GM21526 (cell line): ENCODE measurements at regions not wholly inside any gene's neighbourhood (a gene's known extent, or its start where the extent isn't known, plus 50 kb on each side); places are given as distances from the start of the nearest gene placed in this dataset.
"Not testable (repeated sequence)": the region's sequence is repeated elsewhere in the genome, so short reads cannot be mapped to it uniquely, and the experiment has no call there.

Source experiments
- ATAC-seq: cut with Tn5 transposase; IDR thresholded peaks from one replicate; pipeline ENCODE4 v1.9.1; 2021; ENCODE audit warnings: moderate library complexity; ENCODE audit not compliant: unreplicated experiment, low FRiP score

- no peak for ATAC-seq
These were observed 131.0 kb upstream of the RORB start for GRCh38 chr9:74366111-74366510.

DNA sequence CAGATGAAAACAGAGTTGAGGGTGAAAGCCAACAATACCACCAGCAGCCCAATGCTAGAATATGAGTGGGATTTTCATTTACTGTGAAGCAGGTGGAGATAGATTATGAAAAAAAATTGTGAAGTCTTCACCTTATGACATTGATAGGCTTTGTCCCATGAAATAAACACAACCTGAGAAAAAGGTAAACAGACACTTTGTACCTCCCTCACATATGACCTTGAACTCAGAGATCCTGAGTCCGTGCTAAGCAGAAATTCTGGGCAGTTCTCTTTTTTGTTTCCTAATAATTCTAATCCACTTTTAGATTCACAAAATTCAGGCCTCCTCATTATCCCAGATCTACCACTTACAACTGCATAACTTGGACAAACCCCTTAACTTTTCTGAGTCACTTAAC lies 127.3 kb upstream of the RORB start:
- ATAC-seq = no peak

DNA sequence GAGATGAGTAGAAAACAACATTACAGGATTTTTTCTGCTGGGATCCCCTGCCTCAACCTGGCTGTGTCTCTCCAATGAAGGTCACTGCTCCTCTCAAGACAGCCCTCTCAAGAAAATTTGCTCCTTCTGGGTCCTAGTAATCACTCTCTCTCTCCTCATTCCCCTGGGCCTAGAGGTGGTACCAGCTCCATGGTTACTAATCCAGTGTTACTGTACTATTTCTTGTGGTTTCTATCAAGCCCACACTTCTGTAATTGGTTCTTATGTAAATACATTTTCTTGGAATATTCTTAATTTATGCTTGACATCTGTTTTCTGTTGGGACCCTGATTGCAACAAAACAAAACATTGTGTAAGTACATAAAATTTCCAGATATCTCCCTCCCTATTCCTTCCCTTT lies 123.8 kb upstream of the RORB start:
- no peak for ATAC-seq

GRCh38 chr9:74379718-74380117 lies 117.4 kb upstream of the RORB start:
- ATAC-seq = peak; percentile 51

DNA sequence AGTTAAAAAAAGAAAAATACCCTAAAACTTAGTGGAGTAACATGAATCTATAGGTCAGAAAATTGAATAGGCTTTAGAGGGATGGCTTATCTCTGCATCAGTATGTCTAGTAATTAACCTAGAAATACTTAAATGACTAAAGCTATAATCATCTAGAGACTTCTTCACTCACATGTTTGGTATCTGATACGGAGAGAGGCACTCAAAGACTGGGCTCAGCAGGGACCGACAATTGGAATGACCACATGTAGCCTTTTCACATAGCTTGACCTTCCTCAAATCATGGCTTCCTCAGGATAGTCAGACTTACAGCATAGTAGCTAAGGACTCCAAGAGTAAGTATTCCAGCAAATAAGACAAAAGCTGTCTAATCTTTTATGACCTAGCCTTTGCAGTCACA lies 105.3 kb upstream of the RORB start:
- ATAC-seq = no peak

GRCh38 chr9:74403581-74403980 lies 93.6 kb upstream of the RORB start:
- no peak for ATAC-seq

DNA sequence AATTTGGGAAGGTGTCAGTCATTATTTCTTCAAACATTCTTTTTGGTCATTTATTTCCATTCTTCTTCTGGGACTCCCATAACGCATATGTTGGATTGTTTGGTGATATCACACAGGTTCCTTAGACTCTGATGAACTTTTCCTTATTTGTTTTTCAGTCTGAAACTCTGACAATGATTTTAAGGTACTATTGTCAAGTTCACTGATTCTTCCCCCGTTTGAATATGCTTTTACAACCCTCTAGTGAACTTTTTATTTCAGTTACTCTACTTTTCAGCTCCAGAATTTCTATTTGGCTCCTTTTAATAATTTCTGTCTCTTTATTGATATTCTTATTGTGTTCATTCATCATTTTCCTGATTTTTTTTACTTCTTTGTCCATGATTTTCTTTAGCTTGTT lies 92.5 kb upstream of the RORB start:
- ATAC-seq = no peak

DNA sequence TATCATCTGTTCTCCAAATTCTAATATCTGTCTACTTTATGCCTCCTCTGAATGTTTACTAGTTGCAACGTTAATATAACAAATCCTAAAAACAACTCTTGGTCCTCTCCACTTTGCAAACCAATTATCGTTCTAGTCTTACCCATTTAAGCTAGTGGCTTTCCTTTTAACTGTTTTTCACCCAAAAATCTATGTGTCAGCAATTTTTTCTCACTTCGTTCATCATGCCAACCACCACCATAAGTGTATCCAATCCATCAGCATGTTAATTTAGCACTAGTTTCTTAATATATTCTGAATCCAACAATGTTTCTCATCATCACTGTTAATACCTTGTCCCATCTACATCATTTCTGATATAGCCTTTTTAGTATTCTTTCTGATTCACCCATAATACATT lies 90.0 kb upstream of the RORB start:
- ATAC-seq = no peak

GRCh38 chr9:74412236-74412979 lies 84.7 kb upstream of the RORB start:
- no peak for ATAC-seq

DNA sequence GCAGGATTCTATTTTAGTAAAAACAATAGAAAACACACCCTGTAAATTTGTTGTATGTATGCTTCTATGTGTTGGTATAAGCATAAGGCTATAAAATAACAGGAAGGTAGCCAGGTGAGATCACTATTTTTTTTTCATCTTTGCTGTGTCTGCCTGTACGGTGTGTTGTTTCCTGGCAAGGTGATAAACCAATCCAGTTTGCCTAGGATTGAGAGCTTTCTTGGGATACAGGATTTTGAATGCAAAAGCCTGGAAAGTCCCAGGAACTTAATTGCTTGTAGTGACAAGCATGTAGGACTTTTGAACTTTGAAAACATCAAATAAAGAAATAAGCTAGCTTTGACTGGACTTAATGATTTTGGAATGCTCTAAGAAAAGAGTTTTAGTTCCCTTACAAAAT lies 83.3 kb upstream of the RORB start:
- no peak for ATAC-seq

DNA sequence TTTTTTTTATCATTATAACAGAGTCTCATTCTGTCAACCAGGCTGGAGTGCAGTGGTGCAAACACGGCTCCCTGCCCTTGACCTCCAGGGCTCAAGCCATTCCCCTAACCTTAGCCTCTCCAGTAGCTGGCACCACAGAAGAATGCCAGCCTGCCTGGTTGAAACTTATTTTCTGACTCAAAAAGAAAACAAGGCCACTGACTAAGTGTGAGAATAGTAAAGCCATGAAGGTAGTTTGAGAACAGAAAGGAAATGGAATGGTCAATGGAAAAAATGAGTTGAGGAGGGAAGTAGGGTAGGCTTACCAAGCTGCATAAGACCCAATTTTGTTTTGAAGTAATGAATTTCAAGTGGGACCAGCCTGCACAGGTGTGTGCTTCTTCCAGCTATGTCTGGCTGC lies 82.8 kb upstream of the RORB start:
- no peak for ATAC-seq

- no peak for ATAC-seq
These were observed 81.1 kb upstream of the RORB start for GRCh38 chr9:74415995-74416394.

DNA sequence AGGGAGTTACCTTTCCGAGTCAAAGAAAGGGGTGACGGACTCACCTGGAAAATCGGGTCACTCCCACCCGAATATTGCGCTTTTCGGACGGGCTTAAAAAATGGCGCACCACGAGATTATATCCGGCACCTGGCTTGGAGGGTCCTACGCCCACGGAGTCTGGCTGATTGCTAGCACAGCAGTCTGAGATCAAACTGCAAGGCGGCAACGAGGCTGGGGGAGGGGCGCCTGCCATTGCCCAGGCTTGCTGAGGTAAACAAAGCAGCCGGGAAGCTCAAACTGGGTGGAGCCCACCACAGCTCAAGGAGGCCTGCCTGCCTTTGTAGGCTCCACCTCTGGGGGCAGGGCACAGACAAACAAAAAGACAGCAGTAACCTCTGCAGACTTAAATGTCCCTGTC lies 72.6 kb upstream of the RORB start:
- not testable (repeated sequence) for ATAC-seq

DNA sequence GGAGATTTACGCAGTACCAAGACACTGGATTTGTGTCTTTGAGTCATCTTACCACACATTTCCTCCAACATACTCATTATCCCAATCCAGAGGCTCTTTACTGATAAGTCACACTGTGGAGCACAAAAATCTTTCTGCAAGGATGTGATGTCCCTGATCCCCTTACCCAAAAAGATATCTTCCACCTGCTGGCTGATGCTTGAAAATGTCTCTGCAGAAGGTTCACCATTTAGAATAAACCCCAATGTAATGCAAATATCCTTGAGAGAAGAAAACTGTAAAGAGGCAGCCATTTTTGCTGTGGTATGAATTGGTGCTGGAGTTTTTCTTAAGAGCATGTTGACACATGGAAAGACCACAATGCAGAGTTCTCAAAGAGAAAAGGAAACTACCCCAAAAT lies 65.7 kb upstream of the RORB start:
- no peak for ATAC-seq

GRCh38 chr9:74443036-74443750 lies 53.9 kb upstream of the RORB start:
- ATAC-seq = no peak

- ATAC-seq = no peak
These were observed 52.8 kb upstream of the RORB start for GRCh38 chr9:74444369-74444768.
